ENCODE measurements at regions not wholly inside any gene's neighbourhood (a gene's known extent, or its start where the extent isn't known, plus 50 kb on each side); places are given as distances from the start of the nearest gene placed in this dataset.

DNA sequence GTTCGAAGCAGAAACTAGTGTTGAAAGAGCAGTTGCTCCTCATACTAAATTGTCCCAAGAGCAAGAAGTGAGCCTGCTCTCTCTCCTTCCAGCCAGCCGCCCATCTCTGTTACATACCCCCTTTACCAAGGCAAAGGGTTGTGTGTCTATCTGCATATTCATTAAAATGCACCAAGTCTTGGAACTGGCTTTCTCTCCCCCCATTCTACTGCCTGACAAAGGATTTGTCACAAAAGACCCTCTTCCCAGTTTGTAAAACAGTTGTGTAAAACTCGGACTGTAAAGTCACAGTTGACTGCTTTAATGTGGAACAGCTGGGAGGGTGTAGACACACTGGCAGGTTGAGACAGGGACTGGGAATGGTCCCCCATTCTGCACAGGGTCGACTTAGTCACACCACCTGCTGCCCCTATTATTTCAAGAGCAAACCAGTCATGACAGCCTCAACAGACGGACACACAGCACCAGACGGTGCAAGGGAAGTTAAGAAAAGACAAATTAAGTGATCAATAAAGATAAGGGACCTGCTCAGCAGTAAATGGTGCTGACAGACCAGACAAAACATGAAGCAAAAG lies 60.0 kb upstream of the HTATIP2 start:
- TF ChIP-seq, protein P1, sequence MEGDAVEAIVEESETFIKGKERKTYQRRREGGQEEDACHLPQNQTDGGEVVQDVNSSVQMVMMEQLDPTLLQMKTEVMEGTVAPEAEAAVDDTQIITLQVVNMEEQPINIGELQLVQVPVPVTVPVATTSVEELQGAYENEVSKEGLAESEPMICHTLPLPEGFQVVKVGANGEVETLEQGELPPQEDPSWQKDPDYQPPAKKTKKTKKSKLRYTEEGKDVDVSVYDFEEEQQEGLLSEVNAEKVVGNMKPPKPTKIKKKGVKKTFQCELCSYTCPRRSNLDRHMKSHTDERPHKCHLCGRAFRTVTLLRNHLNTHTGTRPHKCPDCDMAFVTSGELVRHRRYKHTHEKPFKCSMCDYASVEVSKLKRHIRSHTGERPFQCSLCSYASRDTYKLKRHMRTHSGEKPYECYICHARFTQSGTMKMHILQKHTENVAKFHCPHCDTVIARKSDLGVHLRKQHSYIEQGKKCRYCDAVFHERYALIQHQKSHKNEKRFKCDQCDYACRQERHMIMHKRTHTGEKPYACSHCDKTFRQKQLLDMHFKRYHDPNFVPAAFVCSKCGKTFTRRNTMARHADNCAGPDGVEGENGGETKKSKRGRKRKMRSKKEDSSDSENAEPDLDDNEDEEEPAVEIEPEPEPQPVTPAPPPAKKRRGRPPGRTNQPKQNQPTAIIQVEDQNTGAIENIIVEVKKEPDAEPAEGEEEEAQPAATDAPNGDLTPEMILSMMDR (IDR thresholded peaks at IDR 0.05) = no peak
- TF ChIP-seq POLR2A (IDR thresholded peaks at IDR 0.05) = no peak
